ENCODE measurements at regions not wholly inside any gene's neighbourhood (a gene's known extent, or its start where the extent isn't known, plus 50 kb on each side); places are given as distances from the start of the nearest gene placed in this dataset.

- no peak for TF ChIP-seq CTCF (conservative IDR thresholded peaks at IDR 0.05; ENCODE audit: control insufficient read depth, insufficient read depth, low read depth, low read length)
- no peak overlapping the region for H3K4me3 ChIP-seq (ENCODE audit: control insufficient read depth, low read depth, low read length)
- DNase-seq (ENCODE audit: low read depth): no peak
Observed at GRCh38 chr10:121131426-121132265, 280.5 kb downstream of the WDR11 start.

- no peak for DNase-seq (ENCODE audit: low read depth)
- H3K4me3 ChIP-seq (ENCODE audit: control insufficient read depth, low read depth, low read length): no peak overlapping the region
- no peak for TF ChIP-seq CTCF (conservative IDR thresholded peaks at IDR 0.05; ENCODE audit: control insufficient read depth, insufficient read depth, low read depth, low read length)
Observed at GRCh38 chr10:121132273-121132672, 281.1 kb downstream of the WDR11 start.

- DNase-seq (ENCODE audit: low read depth): no peak
- TF ChIP-seq CTCF (conservative IDR thresholded peaks at IDR 0.05; ENCODE audit: control insufficient read depth, insufficient read depth, low read depth, low read length): no peak
- H3K4me3 ChIP-seq (ENCODE audit: control insufficient read depth, low read depth, low read length): no peak overlapping the region
Observed at GRCh38 chr10:121133901-121134300, 282.7 kb downstream of the WDR11 start.

GRCh38 chr10:121134711-121135110, 283.5 kb downstream of the WDR11 start:
- no peak for TF ChIP-seq CTCF (conservative IDR thresholded peaks at IDR 0.05; ENCODE audit: control insufficient read depth, insufficient read depth, low read depth, low read length)
- no peak for DNase-seq (ENCODE audit: low read depth)
- no peak overlapping the region for H3K4me3 ChIP-seq (ENCODE audit: control insufficient read depth, low read depth, low read length)

- DNase-seq (ENCODE audit: low read depth): no peak
- TF ChIP-seq CTCF (conservative IDR thresholded peaks at IDR 0.05; ENCODE audit: control insufficient read depth, insufficient read depth, low read depth, low read length): no peak
- H3K4me3 ChIP-seq (ENCODE audit: control insufficient read depth, low read depth, low read length): no peak overlapping the region
Observed at GRCh38 chr10:121135512-121135911, 284.4 kb downstream of the WDR11 start.

- DNase-seq (ENCODE audit: low read depth): no peak
Observed at GRCh38 chr10:121137533-121137932, 286.4 kb downstream of the WDR11 start.

More at GRCh38 chr10:121137533-121137932, 286.4 kb downstream of the WDR11 start:
- no peak overlapping the region for H3K4me3 ChIP-seq (ENCODE audit: control insufficient read depth, low read depth, low read length)
- TF ChIP-seq CTCF (conservative IDR thresholded peaks at IDR 0.05; ENCODE audit: control insufficient read depth, insufficient read depth, low read depth, low read length): no peak
